ENCODE measurements at regions not wholly inside any gene's neighbourhood (a gene's known extent, or its start where the extent isn't known, plus 50 kb on each side); places are given as distances from the start of the nearest gene placed in this dataset.

DNA sequence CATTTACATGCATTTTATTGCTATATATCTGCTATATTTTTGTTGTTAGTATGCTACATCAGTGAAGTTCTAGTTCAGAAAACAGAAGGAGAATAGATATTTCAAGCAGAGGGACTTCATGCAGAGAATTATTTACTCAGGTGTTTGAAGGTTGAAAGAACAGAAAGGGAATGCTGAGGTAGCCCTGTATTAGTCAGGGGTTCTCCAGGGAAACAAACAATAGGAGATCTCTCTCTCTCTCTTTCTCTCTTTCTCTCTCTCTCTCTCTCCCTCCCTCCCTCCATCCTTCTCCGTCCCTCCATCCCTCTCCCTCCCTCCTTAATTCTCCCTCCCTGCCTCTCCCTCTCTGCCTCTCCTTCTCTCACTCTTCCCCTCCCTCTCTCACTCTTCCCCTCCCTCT lies 114.3 kb upstream of the TDRD3 start:
- no peak for DNase-seq (ENCODE audit: low spot score)

DNA sequence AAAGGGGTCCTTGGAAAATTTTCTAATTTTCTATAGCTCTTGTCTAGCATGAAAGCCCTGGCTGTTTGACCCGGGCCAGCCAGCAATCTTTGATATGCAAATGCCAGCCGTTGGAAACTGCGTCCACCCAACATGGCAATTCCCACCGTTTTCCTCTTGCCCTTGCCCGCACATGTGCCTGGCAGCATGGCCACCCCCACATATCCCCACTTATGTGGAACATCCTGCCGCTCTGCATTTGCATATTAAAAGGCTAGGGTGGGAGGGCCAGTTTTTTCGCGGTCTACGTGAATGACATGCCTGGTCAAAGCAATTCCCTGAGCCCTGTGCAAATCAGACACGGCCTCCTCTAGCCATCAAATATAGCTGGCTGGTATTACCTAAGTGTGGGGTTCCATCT lies 110.3 kb upstream of the TDRD3 start:
- DNase-seq (ENCODE audit: low spot score), result no peak

DNA sequence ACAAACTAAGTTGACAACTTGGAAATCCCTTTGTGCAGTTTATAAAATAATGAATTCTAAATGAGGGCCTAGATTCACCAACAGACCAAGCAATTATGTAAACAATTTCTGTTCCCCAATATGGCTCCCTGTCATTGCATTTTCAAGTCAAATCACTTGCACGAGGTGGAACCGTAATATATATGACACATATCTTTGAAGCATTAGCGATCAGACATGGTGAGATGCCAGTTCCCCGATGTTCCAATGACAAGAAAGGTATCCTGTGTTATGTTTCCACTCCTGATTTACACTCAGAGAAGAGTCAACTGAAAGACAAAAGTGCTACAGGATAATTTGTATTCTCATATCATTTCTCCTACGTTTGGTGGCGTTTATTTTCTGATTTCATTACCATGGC lies 108.5 kb upstream of the TDRD3 start:
- DNase-seq (ENCODE audit: low spot score), result no peak

DNA sequence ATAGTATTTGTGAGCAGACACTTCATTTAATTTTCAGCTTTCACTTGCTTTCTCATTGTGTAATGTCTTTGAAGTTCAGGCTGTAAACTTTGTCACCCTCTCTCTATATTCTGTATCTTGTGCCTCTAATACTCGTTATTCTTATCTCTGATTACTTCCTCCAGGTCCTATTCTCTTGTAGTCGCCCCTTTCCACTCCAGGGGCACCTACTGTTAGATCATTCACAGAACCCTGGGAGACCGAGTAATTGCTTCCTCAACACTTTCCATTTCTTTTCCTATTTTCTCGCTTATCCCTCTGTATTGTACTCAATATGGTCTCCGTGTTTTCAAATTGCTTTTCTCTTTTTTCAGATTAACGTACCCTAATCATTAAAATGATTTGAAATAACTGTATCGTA lies 93.9 kb upstream of the TDRD3 start:
- DNase-seq (ENCODE audit: low spot score), result no peak

DNA sequence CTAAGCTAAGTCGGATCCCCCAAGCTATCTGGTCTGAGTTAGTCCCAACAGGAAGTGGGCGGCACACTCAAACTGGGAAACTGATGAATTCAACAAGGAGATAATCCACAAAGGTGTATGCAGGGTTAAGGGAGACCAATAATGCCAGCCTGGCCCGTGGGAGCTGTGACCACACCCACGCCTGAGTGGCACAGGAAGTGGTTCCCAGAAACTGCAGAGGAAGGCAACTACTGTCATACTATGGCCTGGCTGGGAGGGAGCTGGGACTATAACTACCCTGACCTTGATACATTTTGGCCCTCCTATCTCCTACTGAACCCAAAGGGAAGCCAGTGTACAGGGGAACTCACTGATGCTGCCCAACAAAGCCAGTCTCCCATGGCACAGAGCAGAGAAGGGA lies 85.5 kb upstream of the TDRD3 start:
- no peak for DNase-seq (ENCODE audit: low spot score)

DNA sequence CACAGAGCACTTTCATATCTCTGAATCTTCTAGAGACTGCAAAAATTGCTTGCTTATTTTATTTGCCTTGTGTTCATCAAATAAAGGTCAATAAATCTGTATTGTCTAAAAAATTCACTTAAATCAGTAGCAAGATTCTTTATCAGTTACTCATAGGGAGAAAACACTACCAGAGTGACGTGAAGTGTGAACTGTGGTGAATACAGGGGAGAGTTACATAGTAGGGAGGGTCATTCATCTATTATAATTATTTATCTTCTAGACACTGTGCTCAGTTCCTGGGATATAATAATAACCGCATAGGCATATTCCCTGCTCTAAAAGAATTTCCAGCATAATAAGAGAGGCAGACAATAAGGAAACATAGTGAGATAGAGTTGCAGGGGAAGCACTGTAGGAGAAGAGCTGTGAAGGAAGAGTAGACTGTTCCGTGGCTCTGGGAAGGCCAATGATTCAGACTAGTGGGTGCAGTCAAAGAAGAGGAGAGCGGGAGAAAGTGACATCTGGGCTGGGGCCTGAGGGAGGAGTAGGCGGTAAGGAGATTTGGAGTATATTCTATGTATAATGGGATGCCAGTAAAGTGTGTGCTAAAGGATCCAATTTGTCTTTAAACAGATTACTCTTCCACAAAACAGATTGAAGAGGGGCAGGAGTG lies 84.0 kb upstream of the TDRD3 start:
- no peak for DNase-seq (ENCODE audit: low spot score)

DNA sequence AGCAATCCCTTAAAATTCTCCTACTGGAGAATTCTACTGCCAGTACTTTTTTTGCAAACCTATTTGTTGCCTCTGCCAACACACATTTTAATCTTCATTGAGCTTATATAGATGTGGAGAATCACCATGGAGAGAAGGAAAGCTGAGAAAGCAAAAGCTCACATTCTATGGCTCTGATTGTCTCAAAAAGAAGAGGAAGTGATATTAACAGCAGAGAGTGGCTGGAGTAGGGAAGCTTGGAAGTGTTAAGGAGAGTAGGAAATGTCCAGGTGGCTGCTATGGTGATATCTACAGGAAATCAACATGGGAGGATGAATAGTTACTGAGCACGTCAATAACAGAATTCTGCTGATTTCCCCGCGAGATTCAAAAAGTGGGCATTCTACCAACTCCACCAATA lies 78.8 kb upstream of the TDRD3 start:
- no peak for DNase-seq (ENCODE audit: low spot score)

DNA sequence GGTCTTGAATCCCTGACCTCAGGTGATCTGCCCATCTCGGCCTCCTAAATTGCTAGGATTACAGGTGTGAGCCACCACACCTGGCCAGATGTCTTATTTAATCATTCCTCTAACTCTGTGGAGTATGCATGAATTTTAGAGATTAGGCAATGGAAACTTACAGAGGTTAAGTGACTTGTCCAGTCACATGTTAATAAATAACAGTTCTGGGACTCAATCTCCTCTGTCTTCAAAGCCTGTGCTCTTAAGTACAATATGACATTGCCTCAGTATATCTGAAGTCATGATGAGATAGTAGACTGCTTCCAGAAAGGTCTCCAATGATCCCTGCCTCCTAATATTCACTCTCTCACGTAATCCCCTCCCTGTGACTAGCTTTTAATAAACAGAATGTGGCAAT lies 72.9 kb upstream of the TDRD3 start:
- DNase-seq (ENCODE audit: low spot score), result no peak

DNA sequence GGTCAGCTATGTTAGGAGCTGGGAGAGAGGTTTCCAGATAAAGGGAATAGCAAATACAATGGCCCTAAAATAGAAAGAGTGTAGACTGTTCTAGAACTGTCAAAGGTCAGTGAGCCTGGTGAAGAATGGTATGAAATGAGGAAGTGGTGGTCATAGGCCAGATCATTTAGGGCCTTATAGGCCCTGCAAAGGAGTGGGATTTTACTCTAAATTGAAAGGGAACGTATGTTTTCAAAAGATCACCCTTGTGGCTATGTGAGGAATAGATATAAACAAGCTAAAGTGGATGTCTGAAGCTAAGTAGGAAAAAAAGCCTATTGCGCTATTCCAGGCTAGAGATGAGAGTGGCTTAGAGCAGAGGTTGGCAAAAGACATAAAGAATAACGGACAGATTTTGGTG lies 70.7 kb upstream of the TDRD3 start:
- no peak for DNase-seq (ENCODE audit: low spot score)

DNA sequence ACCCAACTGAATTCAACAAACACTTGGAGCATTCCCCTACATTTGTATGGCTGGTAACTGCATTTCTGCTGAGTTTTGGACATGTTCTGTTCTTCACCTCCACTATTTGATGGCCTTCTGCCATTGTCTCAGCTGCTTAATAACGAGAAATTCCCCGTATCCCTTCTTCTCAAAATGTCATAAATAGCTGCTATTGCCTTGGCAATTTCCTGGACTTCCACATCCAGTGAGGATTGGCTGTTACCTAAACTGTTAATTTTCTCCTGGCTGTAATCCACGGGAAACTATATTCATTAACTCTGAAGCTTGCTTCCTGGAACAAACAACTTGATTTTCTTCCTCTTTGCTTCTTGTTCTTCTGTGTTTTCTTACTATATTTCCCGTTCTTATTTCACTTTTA lies 69.5 kb upstream of the TDRD3 start:
- no peak for DNase-seq (ENCODE audit: low spot score)

DNA sequence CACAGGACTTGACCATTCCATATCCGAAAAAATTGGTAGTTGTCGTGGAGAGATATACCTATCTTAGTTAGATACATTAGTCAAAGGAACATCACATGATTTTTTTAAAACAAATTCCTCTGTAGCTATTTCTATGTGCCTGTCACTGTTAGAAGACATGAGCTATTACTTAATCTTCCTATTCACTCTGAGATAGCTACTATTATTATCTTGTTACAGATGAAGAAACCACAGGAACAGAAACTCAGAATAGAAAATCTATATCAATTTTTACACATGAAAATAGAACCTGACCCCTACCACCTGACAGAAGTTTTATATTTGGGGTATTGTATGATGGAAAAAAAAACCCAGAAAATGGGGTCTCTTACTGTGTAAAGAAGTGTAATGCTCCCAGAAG lies 68.9 kb upstream of the TDRD3 start:
- no peak for DNase-seq (ENCODE audit: low spot score)

DNA sequence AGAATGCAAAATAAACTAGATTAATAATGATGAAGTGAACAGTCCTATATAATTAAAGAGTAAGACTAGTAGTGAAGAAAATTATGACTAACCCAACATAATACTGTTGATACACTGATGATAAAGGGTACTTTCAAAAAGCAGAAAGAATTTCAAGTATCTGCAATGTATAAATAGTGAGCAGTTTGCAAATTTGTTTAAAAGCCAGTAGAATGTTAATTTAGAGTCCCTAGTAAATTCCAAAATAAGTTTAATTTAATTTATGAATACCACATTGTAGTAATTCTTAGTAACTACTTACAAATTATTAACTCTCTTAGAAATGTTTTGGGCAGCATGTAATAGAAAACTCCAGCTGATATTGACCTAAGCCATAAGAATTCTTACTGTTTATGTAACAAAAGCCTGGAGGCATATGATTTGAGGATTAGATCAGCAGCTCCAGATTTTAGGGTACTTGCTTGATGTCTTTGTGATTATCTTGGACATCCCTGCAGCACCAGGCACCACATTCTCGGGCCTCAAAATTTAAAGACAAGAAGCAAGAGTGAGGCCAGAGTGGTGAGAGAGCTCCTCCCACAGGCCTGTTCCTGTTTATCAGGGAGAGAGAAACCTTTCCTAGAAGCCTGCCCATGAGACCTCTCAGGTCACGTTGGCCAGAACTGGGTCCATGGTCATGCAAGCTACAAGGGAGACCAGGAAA lies 67.6 kb upstream of the TDRD3 start:
- DNase-seq (ENCODE audit: low spot score), result peak; percentile 52

DNA sequence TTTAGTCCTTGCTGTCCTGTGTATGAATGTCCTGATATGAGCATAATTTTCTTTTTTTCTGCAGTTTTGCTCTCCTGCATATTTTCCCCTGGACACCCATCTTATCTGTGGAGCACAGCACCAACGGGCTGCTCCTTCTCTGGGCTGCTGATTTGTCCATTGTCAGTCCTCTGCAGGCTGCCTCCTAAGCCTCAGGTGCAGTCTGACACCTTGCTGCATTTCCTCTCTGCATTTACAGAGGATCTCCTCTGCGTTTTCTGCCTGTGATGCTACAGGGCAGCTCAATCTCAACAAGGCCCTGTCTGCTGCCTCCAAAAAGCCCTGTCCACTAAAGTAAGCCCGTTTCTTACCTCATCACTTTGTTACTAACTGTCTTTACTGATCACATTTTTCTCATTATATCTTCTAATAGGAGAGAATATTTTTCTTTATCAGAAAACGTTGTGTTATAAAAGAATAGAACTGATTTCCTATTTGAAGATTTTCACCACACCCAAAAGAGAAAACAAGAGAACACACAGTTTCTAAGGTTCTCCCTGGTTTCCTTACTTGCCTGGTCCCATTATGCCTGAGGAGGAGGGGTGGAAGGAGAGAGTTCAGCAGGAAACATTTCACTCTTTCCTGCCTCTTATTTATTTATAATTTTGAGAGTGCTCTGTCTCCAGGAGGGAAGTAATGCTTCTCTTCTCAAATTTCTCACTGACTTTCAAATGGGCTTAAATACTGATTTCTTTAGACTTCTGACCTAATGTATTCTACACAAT lies 65.6 kb upstream of the TDRD3 start:
- no peak for DNase-seq (ENCODE audit: low spot score)

DNA sequence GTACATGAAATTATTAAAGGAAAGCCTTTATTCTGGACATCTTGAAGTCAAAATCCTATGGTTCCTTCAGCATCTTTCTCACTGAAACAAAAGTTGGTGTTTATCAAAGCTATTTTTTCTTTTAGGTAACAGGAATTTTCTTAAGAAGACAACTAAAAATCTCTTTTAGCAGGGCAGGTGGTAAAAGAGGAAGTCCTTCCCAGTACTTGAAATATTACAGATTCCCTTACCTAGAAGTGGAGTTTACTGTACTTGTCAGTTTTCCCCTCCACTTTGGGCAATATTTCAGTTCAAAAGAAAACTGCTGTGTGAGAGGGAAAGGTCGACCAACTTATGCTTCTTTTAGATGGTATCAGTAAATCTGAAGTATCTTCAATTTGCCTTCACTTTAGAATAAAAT lies 64.3 kb upstream of the TDRD3 start:
- no peak for DNase-seq (ENCODE audit: low spot score)

DNA sequence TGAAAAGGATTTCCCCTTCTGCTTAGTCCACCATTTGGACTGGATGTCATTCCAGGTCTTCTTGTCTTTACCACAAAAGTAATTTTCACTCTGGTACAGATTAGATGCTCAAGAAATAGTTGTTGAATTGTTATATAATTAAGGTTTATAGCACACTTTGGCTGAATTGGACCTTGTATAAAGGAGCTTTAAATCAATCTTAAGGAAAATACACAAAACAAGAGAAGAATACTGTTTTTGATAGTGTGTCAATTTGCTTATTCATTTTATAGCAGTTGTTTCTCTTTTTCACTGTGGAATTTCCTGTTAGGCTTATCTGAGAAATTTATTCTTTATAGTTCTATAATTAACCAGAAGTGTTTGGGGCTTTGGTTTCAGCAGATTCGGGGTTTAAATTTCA lies 62.7 kb upstream of the TDRD3 start:
- no peak for DNase-seq (ENCODE audit: low spot score)

DNA sequence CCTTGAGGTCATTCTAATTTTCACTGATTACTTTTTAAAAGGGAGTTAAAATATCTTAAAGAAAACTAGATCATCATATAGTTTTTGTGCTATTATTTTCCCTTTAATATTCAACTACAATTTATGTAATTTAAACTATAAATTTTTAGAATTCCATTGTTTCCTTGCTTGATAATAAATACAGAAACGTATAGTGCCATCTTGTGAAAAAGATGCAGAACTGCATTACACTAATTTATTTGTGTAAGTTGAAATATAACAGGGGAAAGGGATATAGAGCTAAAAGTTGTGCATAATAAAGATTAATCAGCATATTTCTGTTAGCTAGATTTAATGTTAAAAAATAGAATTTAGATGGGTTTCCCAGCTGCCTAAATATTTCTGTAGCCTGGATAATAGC lies 61.5 kb upstream of the TDRD3 start:
- DNase-seq (ENCODE audit: low spot score), result no peak

DNA sequence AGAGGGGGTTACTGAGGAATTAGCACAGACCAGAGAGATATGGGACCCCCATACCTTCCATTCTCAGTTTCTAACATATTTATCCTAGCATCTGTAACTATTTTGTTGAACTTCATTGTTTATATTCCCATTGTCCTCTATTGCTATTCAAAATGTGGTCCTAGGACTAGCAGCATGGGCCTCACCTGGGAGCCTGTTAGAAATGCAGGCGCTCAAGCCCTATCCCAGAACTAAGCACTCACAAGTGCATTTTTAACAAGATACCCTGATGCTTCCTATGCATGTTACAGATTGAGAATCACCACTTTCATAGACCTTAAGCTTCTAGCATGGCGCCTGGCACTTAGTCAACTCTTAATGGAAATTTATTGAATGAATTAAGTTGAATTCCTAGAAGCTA lies 58.3 kb upstream of the TDRD3 start:
- DNase-seq (ENCODE audit: low spot score), result no peak

DNA sequence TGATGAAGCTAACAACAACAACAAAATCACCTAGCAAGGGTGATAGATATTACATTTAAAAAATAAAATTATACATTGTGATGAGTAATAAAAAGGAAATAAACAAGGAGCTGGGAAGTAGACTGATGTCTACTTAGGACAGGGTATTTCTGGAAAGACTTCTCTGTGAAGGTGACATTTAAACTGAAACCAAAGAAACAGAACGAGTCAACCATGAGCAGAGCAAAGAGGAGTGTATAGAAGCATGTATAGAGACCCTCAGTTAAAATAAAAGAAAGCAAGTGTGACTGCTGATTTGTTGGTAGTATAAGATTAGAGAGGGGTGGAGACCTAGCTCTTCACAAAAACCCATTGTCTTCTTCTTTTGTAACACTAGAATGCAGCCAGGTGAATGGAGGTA lies 53.0 kb upstream of the TDRD3 start:
- no peak for DNase-seq (ENCODE audit: low spot score)

DNA sequence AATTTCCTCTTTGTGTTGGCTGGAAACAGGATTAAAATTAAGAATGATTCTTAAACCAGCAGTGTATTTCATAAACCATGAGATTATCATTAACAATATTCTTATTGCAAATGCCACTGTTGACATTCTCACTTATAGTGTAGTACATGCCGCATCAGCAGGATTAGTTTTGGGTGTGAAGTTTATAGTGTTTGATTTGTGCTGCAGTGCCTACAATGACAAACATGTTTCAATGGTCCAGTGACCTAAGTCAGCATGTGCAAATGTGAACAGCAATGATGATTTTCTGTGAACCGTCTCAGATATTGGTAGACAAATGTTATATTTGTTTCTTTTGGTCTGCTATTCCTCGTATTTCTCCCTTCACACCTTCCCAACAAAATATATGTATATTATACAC lies 49.8 kb upstream of the TDRD3 start:
- DNase-seq (ENCODE audit: low spot score), result no peak

All from SK-N-DZ (cell line).